ENCODE measurements at regions not wholly inside any gene's neighbourhood (a gene's known extent, or its start where the extent isn't known, plus 50 kb on each side); places are given as distances from the start of the nearest gene placed in this dataset.

DNA sequence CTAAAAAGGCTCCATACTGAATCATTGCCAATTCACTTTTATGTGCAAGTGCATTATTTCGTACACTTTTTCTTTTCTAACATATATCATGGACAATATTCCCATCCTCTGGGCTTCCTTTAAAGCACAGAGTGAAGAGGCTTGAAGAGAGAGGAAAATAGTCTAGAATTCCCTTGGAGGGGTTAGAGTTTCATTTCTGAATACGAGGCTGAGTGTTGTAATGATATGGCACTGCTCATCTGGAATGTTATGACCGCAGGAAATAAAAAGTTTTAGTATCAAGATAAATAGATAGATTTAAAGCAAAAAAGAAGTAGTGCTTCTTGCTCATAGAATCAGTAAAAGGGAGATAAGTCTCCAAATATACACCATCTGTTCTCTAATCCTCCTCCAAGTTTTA is 412.3 kb upstream of the SLITRK1 start:
- TF ChIP-seq, protein P1, sequence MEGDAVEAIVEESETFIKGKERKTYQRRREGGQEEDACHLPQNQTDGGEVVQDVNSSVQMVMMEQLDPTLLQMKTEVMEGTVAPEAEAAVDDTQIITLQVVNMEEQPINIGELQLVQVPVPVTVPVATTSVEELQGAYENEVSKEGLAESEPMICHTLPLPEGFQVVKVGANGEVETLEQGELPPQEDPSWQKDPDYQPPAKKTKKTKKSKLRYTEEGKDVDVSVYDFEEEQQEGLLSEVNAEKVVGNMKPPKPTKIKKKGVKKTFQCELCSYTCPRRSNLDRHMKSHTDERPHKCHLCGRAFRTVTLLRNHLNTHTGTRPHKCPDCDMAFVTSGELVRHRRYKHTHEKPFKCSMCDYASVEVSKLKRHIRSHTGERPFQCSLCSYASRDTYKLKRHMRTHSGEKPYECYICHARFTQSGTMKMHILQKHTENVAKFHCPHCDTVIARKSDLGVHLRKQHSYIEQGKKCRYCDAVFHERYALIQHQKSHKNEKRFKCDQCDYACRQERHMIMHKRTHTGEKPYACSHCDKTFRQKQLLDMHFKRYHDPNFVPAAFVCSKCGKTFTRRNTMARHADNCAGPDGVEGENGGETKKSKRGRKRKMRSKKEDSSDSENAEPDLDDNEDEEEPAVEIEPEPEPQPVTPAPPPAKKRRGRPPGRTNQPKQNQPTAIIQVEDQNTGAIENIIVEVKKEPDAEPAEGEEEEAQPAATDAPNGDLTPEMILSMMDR (IDR thresholded peaks at IDR 0.05; ENCODE audit: insufficient read depth, low read length), result no peak
- no peak overlapping the region for H3K4me3 ChIP-seq (ENCODE audit: low read depth, low read length)
- peak; percentile 53 for DNase-seq (ENCODE audit: low read depth)

DNA sequence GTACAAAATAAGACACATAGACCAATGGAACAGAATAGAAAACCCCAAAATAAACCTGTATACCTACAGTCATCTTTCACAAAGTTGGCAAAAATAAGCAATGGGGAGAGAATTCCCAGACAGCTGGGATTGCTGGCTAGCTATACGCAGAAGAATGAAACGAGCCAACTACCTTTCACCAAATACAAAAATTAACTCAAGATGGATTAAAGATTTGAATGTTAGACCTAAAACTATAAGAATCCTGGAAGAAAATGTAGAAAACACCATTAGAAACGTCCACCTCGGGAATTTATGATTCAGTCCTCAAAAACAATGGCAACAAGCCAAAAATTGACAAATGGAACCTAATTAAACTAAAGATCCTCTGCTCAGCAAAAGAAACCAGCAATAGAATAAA is 408.1 kb upstream of the SLITRK1 start:
- H3K4me3 ChIP-seq (ENCODE audit: low read depth, low read length), result no peak overlapping the region
- DNase-seq (ENCODE audit: low read depth), result no peak
- TF ChIP-seq, protein P1 (IDR thresholded peaks at IDR 0.05; ENCODE audit: insufficient read depth, low read length), result no peak

- H3K4me3 ChIP-seq (ENCODE audit: low read depth, low read length), result no peak overlapping the region
- no peak for DNase-seq (ENCODE audit: low read depth)
- TF ChIP-seq, protein P1 (IDR thresholded peaks at IDR 0.05; ENCODE audit: insufficient read depth, low read length), result no peak
Measured at GRCh38 chr13:84279166-84279565, 396.9 kb upstream of the SLITRK1 start.

DNA sequence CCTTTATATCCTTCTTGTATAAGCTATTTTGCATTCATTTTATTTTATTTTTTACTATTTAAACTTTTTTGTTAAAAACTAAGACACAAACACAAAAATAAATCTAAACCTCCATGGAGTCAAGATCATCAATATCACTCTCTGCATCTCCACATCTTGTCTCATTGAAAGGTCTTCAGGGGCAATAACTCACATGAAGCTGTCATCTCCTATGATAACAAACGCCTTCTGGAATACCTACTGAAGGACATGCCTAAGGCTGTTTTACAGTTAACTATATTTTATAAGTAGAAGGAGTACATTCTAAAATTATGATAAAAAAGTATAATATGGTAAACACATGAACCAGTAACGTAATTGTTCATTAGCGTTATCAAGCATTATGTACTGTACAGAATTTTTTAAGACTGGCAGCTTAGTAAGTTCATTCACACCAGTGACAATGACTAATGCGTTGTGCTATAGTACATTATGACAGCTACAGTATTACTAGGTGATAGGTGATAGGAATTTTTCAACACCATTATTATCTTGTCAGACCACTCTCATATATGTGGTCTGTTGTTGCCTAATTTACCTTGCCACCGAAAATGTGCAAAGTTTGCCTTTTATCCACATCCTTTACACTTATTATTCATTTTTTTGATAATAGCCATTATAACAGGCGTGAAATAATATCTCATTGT is 390.7 kb upstream of the SLITRK1 start:
- TF ChIP-seq, protein P1 (IDR thresholded peaks at IDR 0.05; ENCODE audit: insufficient read depth, low read length), result no peak
- DNase-seq (ENCODE audit: low read depth), result no peak
- H3K4me3 ChIP-seq (ENCODE audit: low read depth, low read length), result no peak overlapping the region

DNA sequence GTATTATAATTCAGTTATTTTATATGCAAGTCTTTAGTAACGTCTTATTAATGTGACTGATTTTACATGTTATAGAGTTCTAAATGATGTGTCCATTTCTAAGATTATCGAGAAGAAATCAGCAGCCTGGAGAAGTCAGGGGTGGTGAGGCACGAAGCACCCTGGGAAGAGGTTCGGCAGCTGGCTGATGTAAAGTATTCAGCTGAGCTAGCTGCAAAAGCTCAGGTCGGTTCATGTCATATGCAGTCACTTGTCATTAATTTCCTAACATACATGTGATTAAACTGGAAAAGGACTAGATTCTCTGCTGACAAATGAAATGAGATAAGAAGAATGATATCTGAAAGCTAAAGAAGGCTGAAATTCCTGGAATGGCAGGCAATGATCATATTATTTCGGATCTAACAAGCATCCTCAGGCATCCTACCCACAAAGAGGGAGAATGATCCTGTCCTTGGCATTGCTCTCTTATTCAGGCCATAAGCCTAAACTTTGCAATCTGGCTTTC is 383.0 kb upstream of the SLITRK1 start:
- TF ChIP-seq, protein P1 (IDR thresholded peaks at IDR 0.05; ENCODE audit: insufficient read depth, low read length), result no peak
- no peak overlapping the region for H3K4me3 ChIP-seq (ENCODE audit: low read depth, low read length)
- DNase-seq (ENCODE audit: low read depth), result no peak

DNA sequence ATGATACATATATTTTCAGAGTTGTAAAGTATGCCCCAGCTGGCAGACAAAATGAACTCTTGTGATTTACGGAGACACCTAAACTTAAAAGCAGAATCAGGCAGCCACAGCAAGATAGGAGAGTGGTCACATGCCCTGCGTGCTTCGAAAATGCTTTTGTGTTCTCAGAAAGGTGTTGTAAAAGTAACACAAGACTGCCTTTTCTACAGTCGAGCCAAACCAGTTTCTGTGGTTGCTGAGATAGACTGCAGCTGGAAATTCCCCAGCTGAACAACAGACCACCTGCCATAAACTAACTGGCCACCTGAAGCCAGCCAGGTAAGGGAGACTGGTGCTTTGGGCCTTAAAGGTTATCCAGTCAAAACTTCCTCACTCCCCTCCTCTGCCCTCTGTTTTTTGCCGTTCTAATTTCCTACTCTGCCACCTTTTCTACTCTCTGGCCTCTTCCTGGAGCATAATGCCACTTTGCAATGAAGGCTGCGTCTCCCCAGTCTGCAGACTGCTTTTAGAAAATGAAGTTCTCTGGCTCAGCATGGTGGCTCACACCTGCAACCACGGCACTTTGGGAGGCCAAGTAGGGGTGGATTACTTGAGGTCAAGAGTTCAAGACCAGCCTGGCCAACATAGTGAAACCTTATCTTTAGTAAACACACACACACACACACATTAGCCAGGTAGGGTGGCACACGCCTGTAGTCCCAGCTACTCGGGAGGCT is 381.2 kb upstream of the SLITRK1 start:
- H3K4me3 ChIP-seq (ENCODE audit: low read depth, low read length), result peak overlapping the region; percentile 11
- no peak for DNase-seq (ENCODE audit: low read depth)
- TF ChIP-seq, protein P1 (IDR thresholded peaks at IDR 0.05; ENCODE audit: insufficient read depth, low read length), result no peak

Data from fibroblast of the aortic adventitia (primary cell).